GM12878 (cell line): ENCODE measurements at regions not wholly inside any gene's neighbourhood (a gene's known extent, or its start where the extent isn't known, plus 50 kb on each side); places are given as distances from the start of the nearest gene placed in this dataset.

Experiments
- ATAC-seq: fragments of 200-7000 bp; cut with Tn5 transposase; 3 replicates; pipeline ENCODE4 v1.9.1; 2020; ENCODE audit warnings: mild to moderate bottlenecking, moderate library complexity
- BruUV-seq: library from RNA; stranded (reverse); fragments of 400-500 nt; replicated peaks from 2 replicates; lab custom pipeline; 2021; lab: Mats Ljungman, UMichigan
- CTCF ChIA-PET: fragments of 300-600 bp; sonication (Branson Sonifier 250); formaldehyde crosslinking; extraction: SDS; loops from one replicate; lab custom pipeline; 2021; ENCODE audit warnings: inconsistent platforms; lab: Yijun Ruan, JAX
- POLR2A ChIA-PET: fragments of 350-600 bp; formaldehyde crosslinking; extraction: SDS; loops from one replicate; lab custom pipeline; 2021; ENCODE audit warnings: inconsistent platforms; lab: Charles Lee
- RAD21 ChIA-PET: fragments of 300-600 bp; sonication (Branson Sonifier 250); formaldehyde crosslinking; loops from one replicate; lab custom pipeline; 2023; ENCODE audit warnings: antibody characterized with exemption; ENCODE audit not compliant: unreplicated experiment; lab: Charles Lee
- SMC1A ChIA-PET: fragments of 300-600 bp; sonication (Branson Sonifier 250); formaldehyde crosslinking; loops from one replicate; lab custom pipeline; 2023; ENCODE audit not compliant: unreplicated experiment, uncharacterized antibody; lab: Charles Lee
- DNase-seq: peaks from one replicate; pipeline ENCODE4 v3.0.0-alpha.2; 2011; ENCODE audit warnings: low read depth, low spot score
- FAIRE-seq: peaks from 3 replicates; lab custom pipeline; 2011; peaks lifted over from hg19 to GRCh38; lab: Jason Lieb, UNC
- H2AFZ ChIP-seq: 2 replicates; pipeline ENCODE4 v1.6.0; 2011; ENCODE audit warnings: low read depth, low read length, control low read depth; ENCODE audit not compliant: control insufficient read depth
- H3K27ac ChIP-seq: 2 replicates; pipeline ENCODE4 v1.5.1; 2011; ENCODE audit warnings: control low read depth; ENCODE audit not compliant: control insufficient read depth, insufficient read depth
- H3K27me3 ChIP-seq, 2 experiments: replicated peaks in 1 of 2; 2 replicates each; pipeline versions ENCODE4 v1.6.0 to v1.6.1; 2011; ENCODE audit warnings: low read length in 1 of 2; ENCODE audit not compliant: control insufficient read depth in 2 of 2, insufficient read depth in 2 of 2
- H3K36me3 ChIP-seq, 2 experiments: 2 replicates each; pipeline ENCODE4 v1.5.1; 2011; ENCODE audit warnings: low read length in 1 of 2; ENCODE audit not compliant: control insufficient read depth in 2 of 2, insufficient read depth in 2 of 2
- H3K4me1 ChIP-seq: 2 replicates; pipeline ENCODE4 v1.6.1; 2011; ENCODE audit warnings: mild to moderate bottlenecking, low read length, moderate library complexity, mixed read lengths; ENCODE audit not compliant: control insufficient read depth, insufficient read depth
- H3K4me2 ChIP-seq: 2 replicates; pipeline ENCODE4 v1.6.0; 2011; ENCODE audit warnings: control low read depth; ENCODE audit not compliant: control insufficient read depth, insufficient read depth
- H3K4me3 ChIP-seq: fragments of 200-600 bp; sonication (generic); 2 replicates; pipeline ENCODE4 v1.5.1; 2016
- H3K79me2 ChIP-seq: 2 replicates; pipeline ENCODE4 v1.6.0; 2011; ENCODE audit warnings: low read length; ENCODE audit not compliant: control insufficient read depth, insufficient read depth
- H3K9ac ChIP-seq: 2 replicates; pipeline ENCODE4 v1.8.0; 2011; ENCODE audit warnings: low read length, control low read depth, mixed read lengths; ENCODE audit not compliant: control insufficient read depth, insufficient read depth
- H3K9me3 ChIP-seq: replicated peaks from 3 replicates; pipeline ENCODE4 v1.5.1; 2011; ENCODE audit warnings: mild to moderate bottlenecking, low read length; ENCODE audit not compliant: control insufficient read depth, insufficient read depth
- H4K20me1 ChIP-seq: 2 replicates; pipeline ENCODE4 v1.6.0; 2011; ENCODE audit not compliant: control insufficient read depth, insufficient read depth
- CBFB ChIP-seq: IDR thresholded peaks from 2 replicates; pipeline ENCODE4 v1.6.1; 2016; ENCODE audit warnings: antibody characterized with exemption, low read depth
- CBX3 ChIP-seq: fragments of 200-600 bp; sonication (generic); IDR thresholded peaks from 2 replicates; pipeline ENCODE4 v1.6.1; 2016; ENCODE audit warnings: low read depth, borderline replicate concordance
- MTA2 ChIP-seq: fragments of 450-650 bp; IDR thresholded peaks from 2 replicates; pipeline ENCODE4 v1.6.1; 2016; ENCODE audit warnings: low read depth, mild to moderate bottlenecking, moderate library complexity
- NR2C1 ChIP-seq: fragments of 450-650 bp; IDR thresholded peaks from 2 replicates; pipeline ENCODE4 v1.6.1; 2017; ENCODE audit warnings: antibody characterized with exemption, mild to moderate bottlenecking, moderate library complexity
- SP1 ChIP-seq: IDR thresholded peaks from one replicate; pipeline ENCODE4 v1.6.1; 2011; ENCODE audit warnings: low read depth, low read length
- SPI1 ChIP-seq: IDR thresholded peaks from 2 replicates; pipeline ENCODE4 v1.6.1; 2011; ENCODE audit warnings: low read depth, mild to moderate bottlenecking, low read length, moderate library complexity, borderline replicate concordance; ENCODE audit not compliant: insufficient read depth
- SUPT20H ChIP-seq: IDR thresholded peaks from 2 replicates; pipeline ENCODE4 v1.6.1; 2011; ENCODE audit warnings: low read depth, mild to moderate bottlenecking, low read length, moderate library complexity, borderline replicate concordance; ENCODE audit not compliant: control insufficient read depth
- WRNIP1 ChIP-seq: IDR thresholded peaks from 2 replicates; pipeline ENCODE4 v1.6.1; 2011; ENCODE audit warnings: low read depth, low read length, improper control_type of control experiment, borderline replicate concordance
- WGBS: methylation state at CpG from one replicate; pipeline ENCODE4 v1.1.6; 2016; ENCODE audit warnings: low lambda C conversion rate; ENCODE audit not compliant: insufficient replicate concordance, insufficient coverage; ENCODE audit errors: missing lambda C conversion rate; 5-methylcytosine and 5-hydroxymethylcytosine counted together
- in situ Hi-C: fragments of 300-500 bp; cut with MboI; formaldehyde crosslinking; loops from 9 replicates; pipeline ENCODE4 v1.14.3; 2018; ENCODE audit warnings: mixed read lengths
- intact Hi-C: fragments of 100-400 bp; cut with micrococcal nuclease; formaldehyde crosslinking; loops from one replicate; pipeline ENCODE4 v1.14.2; 2022; ENCODE audit not compliant: unreplicated experiment
- TF ChIP-seq, protein P1 (sequence below): IDR thresholded peaks from 2 replicates; pipeline ENCODE4 v1.6.1; 2011; ENCODE audit warnings: borderline replicate concordance, low read depth, mild to moderate bottlenecking, moderate library complexity, mixed read lengths, low read length; ENCODE audit not compliant: insufficient read depth; ENCODE audit errors: extremely low read length
- TF ChIP-seq, protein P2 (sequence below): fragments of 450-650 bp; IDR thresholded peaks from 2 replicates; pipeline ENCODE4 v1.6.1; 2016; ENCODE audit warnings: mild to moderate bottlenecking, moderate library complexity, borderline replicate concordance

- no peaks in the 10 kb centered on the region for H3K9me3 ChIP-seq
- WGBS, result 64% methylated on average over 4 of the region's 4 CpGs
Observed at GRCh38 chr15:62483814-62484213, 318.7 kb upstream of the C2CD4B start.

More at GRCh38 chr15:62483814-62484213, 318.7 kb upstream of the C2CD4B start:
- BruUV-seq, result no TSS peak
- no peak overlapping the region for H2AFZ ChIP-seq
- FAIRE-seq, result no peak
- H3K9ac ChIP-seq, result no peak overlapping the region
- peaks cover 4% of the 10 kb centered on the region; the same call in 1 of the 2 replicates for H3K4me1 ChIP-seq
- no peak for DNase-seq
- in situ Hi-C loops (no loop called here), intact Hi-C loops (no loop called here)
- no peaks in the 10 kb centered on the region for H3K27me3 ChIP-seq
- no peak for ATAC-seq
- H3K79me2 ChIP-seq, result no peaks in the 10 kb centered on the region
- POLR2A ChIA-PET, result no interaction called here
- CTCF ChIA-PET, result no interaction called here
- no peak overlapping the region for H3K4me2 ChIP-seq
- H4K20me1 ChIP-seq, result no peaks in the 10 kb centered on the region
- TF ChIP-seq CBFB, result no peak
- TF ChIP-seq, protein P1, sequence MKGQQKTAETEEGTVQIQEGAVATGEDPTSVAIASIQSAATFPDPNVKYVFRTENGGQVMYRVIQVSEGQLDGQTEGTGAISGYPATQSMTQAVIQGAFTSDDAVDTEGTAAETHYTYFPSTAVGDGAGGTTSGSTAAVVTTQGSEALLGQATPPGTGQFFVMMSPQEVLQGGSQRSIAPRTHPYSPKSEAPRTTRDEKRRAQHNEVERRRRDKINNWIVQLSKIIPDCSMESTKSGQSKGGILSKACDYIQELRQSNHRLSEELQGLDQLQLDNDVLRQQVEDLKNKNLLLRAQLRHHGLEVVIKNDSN, result no peak
- TF ChIP-seq, protein P2, sequence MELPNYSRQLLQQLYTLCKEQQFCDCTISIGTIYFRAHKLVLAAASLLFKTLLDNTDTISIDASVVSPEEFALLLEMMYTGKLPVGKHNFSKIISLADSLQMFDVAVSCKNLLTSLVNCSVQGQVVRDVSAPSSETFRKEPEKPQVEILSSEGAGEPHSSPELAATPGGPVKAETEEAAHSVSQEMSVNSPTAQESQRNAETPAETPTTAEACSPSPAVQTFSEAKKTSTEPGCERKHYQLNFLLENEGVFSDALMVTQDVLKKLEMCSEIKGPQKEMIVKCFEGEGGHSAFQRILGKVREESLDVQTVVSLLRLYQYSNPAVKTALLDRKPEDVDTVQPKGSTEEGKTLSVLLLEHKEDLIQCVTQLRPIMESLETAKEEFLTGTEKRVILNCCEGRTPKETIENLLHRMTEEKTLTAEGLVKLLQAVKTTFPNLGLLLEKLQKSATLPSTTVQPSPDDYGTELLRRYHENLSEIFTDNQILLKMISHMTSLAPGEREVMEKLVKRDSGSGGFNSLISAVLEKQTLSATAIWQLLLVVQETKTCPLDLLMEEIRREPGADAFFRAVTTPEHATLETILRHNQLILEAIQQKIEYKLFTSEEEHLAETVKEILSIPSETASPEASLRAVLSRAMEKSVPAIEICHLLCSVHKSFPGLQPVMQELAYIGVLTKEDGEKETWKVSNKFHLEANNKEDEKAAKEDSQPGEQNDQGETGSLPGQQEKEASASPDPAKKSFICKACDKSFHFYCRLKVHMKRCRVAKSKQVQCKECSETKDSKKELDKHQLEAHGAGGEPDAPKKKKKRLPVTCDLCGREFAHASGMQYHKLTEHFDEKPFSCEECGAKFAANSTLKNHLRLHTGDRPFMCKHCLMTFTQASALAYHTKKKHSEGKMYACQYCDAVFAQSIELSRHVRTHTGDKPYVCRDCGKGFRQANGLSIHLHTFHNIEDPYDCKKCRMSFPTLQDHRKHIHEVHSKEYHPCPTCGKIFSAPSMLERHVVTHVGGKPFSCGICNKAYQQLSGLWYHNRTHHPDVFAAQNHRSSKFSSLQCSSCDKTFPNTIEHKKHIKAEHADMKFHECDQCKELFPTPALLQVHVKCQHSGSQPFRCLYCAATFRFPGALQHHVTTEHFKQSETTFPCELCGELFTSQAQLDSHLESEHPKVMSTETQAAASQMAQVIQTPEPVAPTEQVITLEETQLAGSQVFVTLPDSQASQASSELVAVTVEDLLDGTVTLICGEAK, result no peak
- no peak for TF ChIP-seq MTA2
- no peak for TF ChIP-seq NR2C1
- TF ChIP-seq CBX3, result no peak
- no peak for TF ChIP-seq SPI1
- no peak for TF ChIP-seq SUPT20H
- no peak for TF ChIP-seq WRNIP1
- no peak for TF ChIP-seq SP1
- no peak overlapping the region for H3K27ac ChIP-seq
- H3K4me3 ChIP-seq, result no peak overlapping the region
- H3K36me3 ChIP-seq, result no peaks in the 10 kb centered on the region
- SMC1A ChIA-PET, result no interaction called here
- RAD21 ChIA-PET, result no interaction called here
